ENCODE measurements at regions not wholly inside any gene's neighbourhood (a gene's known extent, or its start where the extent isn't known, plus 50 kb on each side); places are given as distances from the start of the nearest gene placed in this dataset.

GRCh38 chr12:107493135-107493494 is 192.5 kb upstream of the PWP1 start (continued):
- TF ChIP-seq GTF3C2 (IDR thresholded peaks at IDR 0.05; ENCODE audit: borderline replicate concordance, extremely low read depth, insufficient read length): no peak
- TF ChIP-seq TEAD1 (CRISPR knock-in tag; IDR thresholded peaks at IDR 0.05): no peak

GRCh38 chr12:107493666-107494065 is 191.9 kb upstream of the PWP1 start:
- H3K4me3 ChIP-seq: no peak overlapping the region
- no peak overlapping the region for H2AFZ ChIP-seq (ENCODE audit: low read depth, low read length)
- 0% methylated on average over 2 of the region's 2 CpGs for WGBS (ENCODE audit: insufficient coverage, low coverage, missing lambda C conversion rate)
- peaks cover 0 to 22% of the 10 kb centered on the region in 2 experiments; a peak in 3 of 5 replicates for H3K27me3 ChIP-seq (ENCODE audit: control insufficient read depth in 2 of 2, insufficient read depth in 2 of 2, low read length in 2 of 2)
- no peaks in the 10 kb centered on the region for H3K79me2 ChIP-seq (ENCODE audit: control insufficient read depth, insufficient read depth, low read length)
- TF ChIP-seq DACH1 (IDR thresholded peaks at IDR 0.05; ENCODE audit: partially characterized antibody) (no peak), USF2 (CRISPR knock-in tag; IDR thresholded peaks at IDR 0.05) (no peak), SMARCC2 (IDR thresholded peaks at IDR 0.05; ENCODE audit: low read depth) (no peak), EP300 (IDR thresholded peaks at IDR 0.05; ENCODE audit: low read length) (no peak), ZNF740 (CRISPR knock-in tag; IDR thresholded peaks at IDR 0.05) (no peak), ZNF740 (tag; IDR thresholded peaks at IDR 0.05) (no peak), HMG20B (CRISPR knock-in tag; IDR thresholded peaks at IDR 0.05) (no peak)
- CTCF ChIA-PET (ENCODE audit: low intra/inter-chr PET ratio): no interaction called here
- no peaks in the 10 kb centered on the region for H3K4me1 ChIP-seq (replicated peaks in 1 of 2; ENCODE audit: control insufficient read depth in 2 of 2, insufficient read depth in 2 of 2, low read length in 2 of 2)
- DNase-seq (ENCODE audit: extremely low read depth in 1 of 4, low spot score in 3 of 4): no peak
- no peak overlapping the region for H3K9ac ChIP-seq (ENCODE audit: insufficient read depth in 1 of 2, low read depth in 2 of 2, low read length in 2 of 2)
- no peak for FAIRE-seq
- H3K9me1 ChIP-seq (ENCODE audit: control insufficient read depth, insufficient read depth, low read length): no peaks in the 10 kb centered on the region
- no peak overlapping the region for H3K4me2 ChIP-seq (ENCODE audit: insufficient read depth, low read length)
- no peak overlapping the region for H3K27ac ChIP-seq (ENCODE audit: extremely low read depth, low read depth, low read length)
- POLR2A ChIA-PET: no interaction called here
- no TSS peak for BruUV-seq (replicated peaks)
- in situ Hi-C loops (cut with MboI): no loop called here
- intact Hi-C loops (cut with micrococcal nuclease): no loop called here
- no peaks in the 10 kb centered on the region for H3K36me3 ChIP-seq (ENCODE audit: control insufficient read depth, insufficient read depth, low read length)
- H4K20me1 ChIP-seq (replicated peaks; ENCODE audit: control insufficient read depth, insufficient read depth, low read length): no peaks in the 10 kb centered on the region; the same call in none of the 2 replicates
- ATAC-seq: no peak
- no peaks in the 10 kb centered on the region for H3K9me3 ChIP-seq (replicated peaks; ENCODE audit: control insufficient read depth, insufficient read depth, low read depth, low read length)
